Left ventricle myocardium inferior (tissue), 1 donor: ENCODE measurements at regions not wholly inside any gene's neighbourhood (a gene's known extent, or its start where the extent isn't known, plus 50 kb on each side); places are given as distances from the start of the nearest gene placed in this dataset.

ENCODE experiments used
- DNase-seq: peaks from one replicate; pipeline ENCODE4 v3.0.0-alpha.2; 2020
- H3K27ac ChIP-seq: fragments of 200-600 bp; replicated peaks from 2 replicates; pipeline ENCODE4 v1.8.0; 2021
- H3K27me3 ChIP-seq: fragments of 200-600 bp; 2 replicates; pipeline ENCODE4 v1.8.0; 2021; ENCODE audit warnings: low read depth
- H3K36me3 ChIP-seq: fragments of 200-600 bp; 2 replicates; pipeline ENCODE4 v1.8.0; 2021
- H3K4me1 ChIP-seq: fragments of 200-600 bp; 2 replicates; pipeline ENCODE4 v1.8.0; 2021
- H3K4me3 ChIP-seq: fragments of 200-600 bp; 2 replicates; pipeline ENCODE4 v1.8.0; 2021; ENCODE audit warnings: mild to moderate bottlenecking, moderate library complexity
- H3K9me3 ChIP-seq: fragments of 200-600 bp; replicated peaks from 2 replicates; pipeline ENCODE4 v1.8.0; 2021
- CTCF ChIP-seq: fragments of 200-600 bp; IDR thresholded peaks from 2 replicates; pipeline ENCODE4 v1.8.0; 2021; ENCODE audit warnings: antibody characterized with exemption, mild to moderate bottlenecking, borderline replicate concordance
- intact Hi-C: fragments of 100-400 bp; cut with micrococcal nuclease; formaldehyde crosslinking; loops from one replicate; pipeline ENCODE4 v1.11.0; 2022
- donor health status: DM: no; HTN: yes; CAD: no; lungs with severe emphysema.

- intact Hi-C loops, result no loop called here
- H3K9me3 ChIP-seq, result no peaks in the 10 kb centered on the region
Measured at GRCh38 chr13:73261739-73262216, 203.0 kb downstream of the KLF5 start.

GRCh38 chr13:73259061-73260017 lies 200.5 kb downstream of the KLF5 start:
- TF ChIP-seq CTCF, result no peak
- H3K27ac ChIP-seq, result peak overlapping the region; percentile 47
- intact Hi-C loops, result no loop called here
- no peak for DNase-seq
- no peaks in the 10 kb centered on the region for H3K4me1 ChIP-seq
- H3K27me3 ChIP-seq, result no peaks in the 10 kb centered on the region
- no peaks in the 10 kb centered on the region for H3K9me3 ChIP-seq
- no peaks in the 10 kb centered on the region for H3K36me3 ChIP-seq
- H3K4me3 ChIP-seq, result no peak overlapping the region

More at GRCh38 chr13:73261739-73262216, 203.0 kb downstream of the KLF5 start:
- Histone ChIP-seq H3K27ac (no peak overlapping the region), H3K27me3 (no peaks in the 10 kb centered on the region), H3K4me1 (no peaks in the 10 kb centered on the region), H3K36me3 (no peaks in the 10 kb centered on the region), H3K4me3 (no peak overlapping the region)
- no peak for DNase-seq
- no peak for TF ChIP-seq CTCF

GRCh38 chr13:73258406-73258805 lies 199.6 kb downstream of the KLF5 start:
- Histone ChIP-seq H3K4me1 (no peaks in the 10 kb centered on the region), H3K36me3 (no peaks in the 10 kb centered on the region), H3K27ac (peak overlapping the region; percentile 47), H3K9me3 (no peaks in the 10 kb centered on the region), H3K27me3 (no peaks in the 10 kb centered on the region), H3K4me3 (no peak overlapping the region)
- no peak for DNase-seq
- intact Hi-C loops, result no loop called here
- TF ChIP-seq CTCF, result no peak

- H3K9me3 ChIP-seq, result no peaks in the 10 kb centered on the region
- H3K36me3 ChIP-seq, result no peaks in the 10 kb centered on the region
- DNase-seq, result no peak
- intact Hi-C loops, result no loop called here
- no peaks in the 10 kb centered on the region for H3K27me3 ChIP-seq
- H3K4me1 ChIP-seq, result no peaks in the 10 kb centered on the region
- H3K4me3 ChIP-seq, result no peak overlapping the region
- no peak overlapping the region for H3K27ac ChIP-seq
- TF ChIP-seq CTCF, result no peak
Measured at GRCh38 chr13:73254827-73255226, 196.0 kb downstream of the KLF5 start.

DNA sequence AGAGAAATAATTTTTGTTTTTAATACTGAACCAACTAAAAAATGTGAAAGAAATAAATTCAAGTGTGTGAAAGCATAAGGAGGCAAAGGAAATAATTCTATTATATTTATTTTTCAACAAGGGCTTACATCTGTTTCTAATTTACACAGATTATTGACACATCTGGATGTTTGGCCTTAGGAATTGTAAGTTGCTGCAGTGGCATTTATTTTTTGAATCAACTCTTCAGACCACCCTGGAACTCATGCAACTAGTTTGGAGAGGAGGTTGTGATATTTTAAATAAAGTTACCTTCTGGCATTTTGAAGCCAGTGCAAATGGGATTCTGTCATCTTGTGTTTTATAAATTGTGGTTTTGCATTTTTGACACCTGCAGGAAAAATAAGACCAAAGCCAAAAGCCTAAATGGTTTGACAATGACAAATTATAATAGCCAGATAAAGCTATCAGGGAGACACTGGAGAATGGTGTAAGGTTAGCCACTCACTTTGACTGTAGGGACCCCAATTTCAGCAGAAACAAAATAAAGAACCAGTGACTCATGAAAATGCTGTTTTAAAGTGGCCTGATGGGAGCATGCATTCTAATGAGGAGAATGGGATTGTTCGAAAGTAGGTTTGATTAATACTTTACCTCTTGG lies 192.9 kb downstream of the KLF5 start:
- Histone ChIP-seq H3K27ac (no peak overlapping the region), H3K36me3 (no peaks in the 10 kb centered on the region), H3K27me3 (no peaks in the 10 kb centered on the region), H3K4me3 (no peak overlapping the region), H3K4me1 (peaks cover 10% of the 10 kb centered on the region), H3K9me3 (no peaks in the 10 kb centered on the region)
- DNase-seq, result no peak
- no peak for TF ChIP-seq CTCF
- intact Hi-C loops, result no loop called here
